ENCODE measurements at regions not wholly inside any gene's neighbourhood (a gene's known extent, or its start where the extent isn't known, plus 50 kb on each side); places are given as distances from the start of the nearest gene placed in this dataset.
"Not testable (repeated sequence)": the region's sequence is repeated elsewhere in the genome, so short reads cannot be mapped to it uniquely, and the experiment has no call there.

DNA sequence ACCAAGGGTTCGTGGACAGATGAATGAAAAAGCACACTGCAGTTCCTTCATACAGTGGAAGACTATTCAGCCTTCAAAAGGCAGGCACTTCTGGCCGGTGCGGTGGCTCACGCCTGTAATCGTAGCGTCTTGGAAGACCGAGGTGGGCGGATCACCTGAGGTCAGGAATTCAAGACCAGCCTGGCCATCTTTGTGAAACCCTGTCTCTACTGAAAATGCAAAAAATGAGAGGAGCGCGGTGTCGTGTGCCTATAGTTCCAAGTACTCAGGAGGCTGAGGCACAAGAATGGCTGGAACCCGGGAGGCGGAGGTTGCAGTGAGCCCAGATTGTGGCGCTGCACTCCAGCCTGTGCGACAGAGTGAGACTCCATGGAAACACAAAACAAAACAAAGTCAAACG is 82.4 kb upstream of the HMX1 start:
- H3K27ac Mint-ChIP-seq; H3K36me3 Mint-ChIP-seq; H3K4me1 Mint-ChIP-seq; POLR2A ChIA-PET; H3K27me3 Mint-ChIP-seq; DNase-seq; ATAC-seq (ENCODE audit: low read depth); H3K9me3 Mint-ChIP-seq; H3K4me3 Mint-ChIP-seq: not testable (repeated sequence)

DNA sequence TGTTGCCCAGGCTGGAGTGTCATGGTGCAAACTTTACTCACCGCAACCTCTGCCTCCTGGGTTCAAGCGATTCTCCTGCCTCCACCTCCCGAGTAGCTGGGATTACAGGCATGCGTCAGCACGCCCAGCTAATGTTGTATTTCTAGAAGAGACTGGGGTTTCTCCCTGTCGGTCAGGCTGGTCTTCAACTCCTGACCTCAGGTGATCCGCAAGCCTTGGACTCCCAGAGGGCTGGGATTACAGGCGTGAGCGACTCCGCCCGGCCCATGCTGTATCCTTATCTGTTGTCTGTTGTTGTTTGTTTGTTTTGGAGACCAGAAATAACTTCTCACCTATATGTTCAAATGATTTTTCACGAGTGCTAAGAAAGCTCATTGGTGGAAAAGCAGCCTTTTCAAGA is 81.2 kb upstream of the HMX1 start:
- ATAC-seq (ENCODE audit: low read depth); H3K36me3 Mint-ChIP-seq; H3K4me3 Mint-ChIP-seq; POLR2A ChIA-PET; H3K4me1 Mint-ChIP-seq; H3K27ac Mint-ChIP-seq; DNase-seq; H3K9me3 Mint-ChIP-seq; H3K27me3 Mint-ChIP-seq: not testable (repeated sequence)

DNA sequence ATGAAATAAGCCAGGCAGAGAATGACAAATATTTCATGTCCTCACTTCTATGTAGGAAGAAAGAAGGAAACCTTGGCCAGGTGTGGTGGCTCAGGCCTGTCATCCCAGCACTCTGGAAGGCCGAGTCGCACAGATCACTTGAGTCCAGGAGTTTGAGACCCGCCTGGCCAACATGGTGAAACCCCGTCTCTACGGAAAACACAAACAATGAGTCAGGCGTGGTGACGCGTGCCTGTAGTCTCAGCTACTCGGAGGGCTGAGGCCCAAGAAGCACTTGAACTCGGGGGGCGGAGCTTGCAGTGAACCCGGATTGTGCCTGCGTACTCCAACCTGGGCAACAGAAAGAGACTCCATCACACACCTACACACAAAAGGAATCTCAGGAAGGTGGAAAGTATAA is 80.5 kb upstream of the HMX1 start:
- H3K9me3 Mint-ChIP-seq; H3K4me3 Mint-ChIP-seq; H3K4me1 Mint-ChIP-seq; H3K27me3 Mint-ChIP-seq; H3K36me3 Mint-ChIP-seq; ATAC-seq (ENCODE audit: low read depth); POLR2A ChIA-PET; DNase-seq; H3K27ac Mint-ChIP-seq: not testable (repeated sequence)

DNA sequence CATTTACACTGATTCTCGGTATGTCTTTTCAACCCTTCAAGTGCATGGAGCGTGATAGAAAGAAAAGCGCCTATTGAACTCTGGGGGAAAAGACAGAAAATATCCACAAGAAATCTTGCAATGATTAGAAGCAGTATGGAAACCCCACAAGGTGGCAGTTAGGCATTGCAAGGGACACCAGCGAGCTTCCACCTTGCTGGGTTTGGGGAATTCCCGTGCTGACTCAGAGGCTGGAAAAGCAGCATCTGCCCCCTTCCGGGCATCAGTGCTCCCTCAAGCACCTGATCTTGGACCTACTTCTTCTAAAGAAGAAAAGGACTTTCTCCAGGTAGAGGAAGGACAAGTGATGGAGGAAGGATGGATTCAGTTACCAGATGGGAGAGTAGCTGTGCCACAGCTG is 73.9 kb upstream of the HMX1 start:
- H3K27ac Mint-ChIP-seq; H3K27me3 Mint-ChIP-seq; H3K4me3 Mint-ChIP-seq; H3K4me1 Mint-ChIP-seq; H3K9me3 Mint-ChIP-seq; ATAC-seq (ENCODE audit: low read depth); H3K36me3 Mint-ChIP-seq; DNase-seq; POLR2A ChIA-PET: not testable (repeated sequence)

DNA sequence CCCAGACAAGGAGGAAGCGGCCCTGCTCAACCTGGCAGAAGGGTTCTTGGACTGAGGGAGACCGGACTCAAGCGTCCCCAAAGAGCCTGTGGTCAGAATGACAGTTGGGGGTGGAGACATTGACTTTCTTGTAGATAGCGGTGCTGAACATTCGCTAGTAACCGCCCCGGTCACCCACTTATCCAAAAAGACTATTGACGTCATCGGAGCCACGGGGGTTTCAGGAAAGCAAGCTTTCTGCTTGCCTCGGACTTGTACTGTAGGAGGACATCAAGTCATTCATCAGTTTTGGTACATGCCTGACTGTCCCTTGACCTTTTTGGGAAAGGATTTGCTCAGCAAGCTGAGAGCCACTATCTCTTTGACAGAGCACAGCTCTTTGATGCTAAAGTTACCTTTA is 71.7 kb upstream of the HMX1 start:
- POLR2A ChIA-PET; H3K27me3 Mint-ChIP-seq; H3K4me3 Mint-ChIP-seq; H3K9me3 Mint-ChIP-seq; H3K36me3 Mint-ChIP-seq; H3K4me1 Mint-ChIP-seq; H3K27ac Mint-ChIP-seq; ATAC-seq (ENCODE audit: low read depth); DNase-seq: not testable (repeated sequence)

DNA sequence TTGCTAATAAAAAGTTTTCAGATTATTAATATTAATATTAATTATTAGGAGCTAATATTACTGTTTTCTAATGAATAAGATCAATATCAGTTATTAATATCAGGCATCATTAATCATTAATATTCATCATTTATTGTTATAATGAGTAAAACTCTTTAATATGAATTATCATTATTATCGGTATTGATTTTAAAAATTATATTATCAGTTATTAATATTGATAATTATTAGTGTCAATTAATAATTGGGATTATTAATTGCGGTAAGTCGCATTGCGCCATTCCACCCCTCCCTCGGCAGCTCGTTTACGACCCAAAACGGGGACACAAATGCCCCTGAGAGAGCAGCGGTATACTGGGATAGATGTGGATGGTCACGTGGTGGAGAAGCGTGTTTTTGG is 70.4 kb upstream of the HMX1 start:
- H3K27me3 Mint-ChIP-seq; ATAC-seq (ENCODE audit: low read depth); H3K36me3 Mint-ChIP-seq; H3K4me3 Mint-ChIP-seq; H3K27ac Mint-ChIP-seq; H3K4me1 Mint-ChIP-seq; POLR2A ChIA-PET; H3K9me3 Mint-ChIP-seq; DNase-seq: not testable (repeated sequence)

DNA sequence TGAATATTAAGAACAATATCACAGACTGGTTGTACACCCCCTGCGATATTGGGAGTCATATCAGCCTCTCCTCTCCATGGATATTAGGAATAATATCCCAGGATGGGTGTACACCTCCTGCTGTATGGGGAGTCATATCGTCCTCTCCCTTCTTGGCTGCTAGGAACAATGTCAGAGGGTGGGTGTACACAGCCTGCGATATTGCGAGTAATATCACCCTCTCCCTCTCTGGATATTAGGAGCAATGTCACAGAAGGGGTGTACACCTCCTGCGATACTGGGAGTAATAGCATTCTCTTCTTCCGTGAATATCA is 69.8 kb upstream of the HMX1 start:
- H3K4me3 Mint-ChIP-seq; ATAC-seq (ENCODE audit: low read depth); H3K4me1 Mint-ChIP-seq; H3K9me3 Mint-ChIP-seq; H3K36me3 Mint-ChIP-seq; H3K27me3 Mint-ChIP-seq; H3K27ac Mint-ChIP-seq; DNase-seq; POLR2A ChIA-PET: not testable (repeated sequence)

DNA sequence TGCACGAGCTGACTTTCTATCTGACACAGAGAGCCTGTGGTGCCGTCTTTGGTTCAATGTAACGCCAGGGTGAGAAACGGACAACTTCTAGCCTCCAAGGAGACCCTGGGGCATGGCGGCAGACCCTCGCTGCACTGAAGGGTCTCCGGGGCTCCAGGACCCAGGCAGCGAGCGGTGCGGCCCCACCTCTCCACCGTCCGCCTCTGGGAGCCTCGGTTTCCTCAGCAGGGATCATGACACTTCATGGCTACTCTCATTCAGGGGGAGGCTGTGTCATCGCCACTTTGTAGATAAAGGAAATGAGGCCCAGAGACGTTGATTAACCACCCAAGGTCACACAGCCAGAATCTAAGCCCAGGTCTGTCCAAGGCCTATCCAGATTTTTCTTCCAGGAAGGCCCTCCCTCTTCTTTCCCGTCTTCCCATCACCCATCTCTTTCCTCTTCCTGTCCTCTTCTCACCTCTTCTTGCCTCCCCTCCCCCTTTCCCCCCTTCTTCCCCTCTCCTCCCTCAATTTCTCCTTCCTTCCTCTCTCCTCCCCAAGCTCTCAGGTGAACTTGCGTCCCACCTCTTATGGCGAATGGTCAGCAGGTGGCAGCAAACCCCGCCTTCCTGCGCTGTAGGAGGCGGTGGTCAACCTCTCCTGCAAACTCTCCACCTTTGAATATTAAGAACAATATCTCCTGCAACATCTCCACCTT is 69.3 kb upstream of the HMX1 start:
- Mint-ChIP-seq H3K4me3 (no peak overlapping the region), H3K4me1 (no peaks in the 10 kb centered on the region), H3K36me3 (no peaks in the 10 kb centered on the region), H3K27ac (no peak overlapping the region), H3K27me3 (no peaks in the 10 kb centered on the region), H3K9me3 (no peaks in the 10 kb centered on the region)
- POLR2A ChIA-PET: no interaction called here
- ATAC-seq (ENCODE audit: low read depth) (no peak), DNase-seq (no peak)

DNA sequence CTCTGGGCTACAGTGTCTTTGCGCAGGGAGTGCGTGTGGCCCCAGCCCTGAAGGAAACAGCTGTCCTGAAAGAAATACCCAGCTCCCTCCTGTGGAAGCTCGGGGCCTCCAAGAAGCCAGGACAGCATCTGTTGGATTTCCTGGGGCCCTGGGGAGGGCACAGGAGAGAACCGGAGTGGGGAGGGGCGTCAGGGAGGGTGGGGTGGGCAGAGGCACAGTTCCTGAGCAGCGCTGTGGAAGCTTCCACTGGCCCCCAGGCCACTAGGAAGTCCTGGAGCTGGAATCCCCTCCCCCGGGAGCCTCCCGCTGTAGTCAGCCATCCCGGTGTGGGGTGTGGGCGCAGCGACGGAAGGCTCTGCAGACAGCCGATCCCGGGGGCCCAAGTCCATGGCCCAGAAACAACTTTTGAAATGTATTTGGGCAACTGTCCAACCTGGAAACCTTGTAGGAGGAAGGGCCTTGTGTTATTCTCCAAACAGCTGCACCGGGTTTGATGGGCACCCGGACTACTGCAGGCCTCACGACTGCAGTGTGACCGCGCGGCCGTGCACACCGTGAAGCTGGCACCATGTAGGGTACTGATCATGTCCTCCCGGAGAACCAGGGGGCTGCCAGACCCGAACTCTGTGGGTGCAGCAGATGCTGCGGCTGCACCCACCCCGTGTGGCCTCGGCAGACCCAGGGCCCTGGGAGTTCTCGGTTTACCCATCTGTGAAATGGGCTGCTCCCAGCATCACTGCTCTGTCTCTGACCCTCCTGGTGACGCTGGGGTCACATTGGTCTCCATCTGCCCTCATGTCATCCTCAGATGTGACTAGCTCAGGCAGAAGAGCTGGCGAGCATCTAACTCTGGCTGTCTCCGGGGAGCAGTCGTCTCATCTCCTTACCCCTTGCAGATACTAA is 68.5 kb upstream of the HMX1 start:
- ATAC-seq (ENCODE audit: low read depth) (no peak), DNase-seq (no peak)
- H3K4me3 Mint-ChIP-seq: no peak overlapping the region
- no peaks in the 10 kb centered on the region for H3K27me3 Mint-ChIP-seq
- POLR2A ChIA-PET: no interaction called here
- no peaks in the 10 kb centered on the region for H3K9me3 Mint-ChIP-seq
- no peaks in the 10 kb centered on the region for H3K36me3 Mint-ChIP-seq
- H3K4me1 Mint-ChIP-seq: no peaks in the 10 kb centered on the region
- H3K27ac Mint-ChIP-seq: no peak overlapping the region

DNA sequence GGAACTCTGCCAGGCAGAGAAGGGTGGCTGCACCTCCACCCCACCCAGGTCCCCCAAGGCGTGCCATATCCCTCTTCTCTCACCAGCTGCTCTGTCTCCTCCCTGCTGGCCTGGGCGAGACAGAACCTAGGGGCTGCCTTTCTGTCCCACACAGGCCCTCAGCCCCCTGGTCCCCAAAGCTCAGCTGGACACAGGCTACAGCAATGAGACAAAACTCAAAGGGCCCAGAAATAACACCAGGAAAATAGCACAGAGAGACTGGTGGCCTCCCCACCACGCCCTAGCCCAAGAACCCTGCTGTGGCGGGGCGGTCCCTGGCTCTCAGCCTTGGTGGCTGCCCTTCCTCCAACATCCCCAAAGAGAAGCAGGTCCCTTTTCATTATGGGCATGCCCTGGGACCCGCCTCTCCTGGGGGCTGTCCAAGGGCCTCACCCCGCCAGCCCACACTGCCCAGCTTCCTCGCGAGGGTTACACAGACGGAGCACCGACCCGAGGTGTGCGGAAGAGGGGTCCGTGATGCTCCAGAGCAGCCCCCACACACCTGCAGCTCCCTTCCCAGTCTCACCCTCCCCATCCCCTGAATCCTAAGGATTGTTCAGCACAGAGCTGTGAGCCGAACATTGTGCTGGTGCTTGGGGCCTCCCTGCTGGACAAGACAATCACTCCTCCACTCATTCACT is 67.7 kb upstream of the HMX1 start:
- POLR2A ChIA-PET: no interaction called here
- H3K4me1 Mint-ChIP-seq: no peaks in the 10 kb centered on the region
- no peaks in the 10 kb centered on the region for H3K27me3 Mint-ChIP-seq
- H3K27ac Mint-ChIP-seq: no peak overlapping the region
- H3K9me3 Mint-ChIP-seq: no peaks in the 10 kb centered on the region
- DNase-seq (no peak), ATAC-seq (ENCODE audit: low read depth) (no peak)
- H3K4me3 Mint-ChIP-seq: no peak overlapping the region
- H3K36me3 Mint-ChIP-seq: no peaks in the 10 kb centered on the region

DNA sequence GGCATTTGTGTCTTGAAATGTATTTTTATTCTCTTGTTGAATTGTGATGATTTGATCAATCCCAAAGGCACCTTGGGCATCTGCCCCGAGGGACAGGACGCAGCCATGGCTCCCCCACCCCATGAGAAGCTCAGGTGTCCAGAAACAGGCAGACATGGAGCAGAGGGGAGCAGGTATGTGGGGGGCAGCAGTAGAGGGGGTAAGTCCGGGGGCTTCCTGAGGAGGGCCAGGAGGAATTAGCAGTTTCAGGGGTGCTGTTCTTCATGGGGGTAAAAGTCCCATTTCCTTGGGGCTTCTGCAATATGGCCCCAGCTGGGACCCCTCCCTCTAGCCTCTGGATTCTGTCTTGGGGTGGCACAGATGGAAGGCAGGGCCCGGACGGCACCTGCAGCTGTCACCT is 67.0 kb upstream of the HMX1 start:
- Mint-ChIP-seq H3K4me3 (no peak overlapping the region), H3K4me1 (no peaks in the 10 kb centered on the region), H3K27me3 (no peaks in the 10 kb centered on the region), H3K36me3 (no peaks in the 10 kb centered on the region), H3K27ac (no peak overlapping the region), H3K9me3 (peaks cover 4% of the 10 kb centered on the region)
- DNase-seq (no peak), ATAC-seq (ENCODE audit: low read depth) (no peak)
- POLR2A ChIA-PET: no interaction called here

DNA sequence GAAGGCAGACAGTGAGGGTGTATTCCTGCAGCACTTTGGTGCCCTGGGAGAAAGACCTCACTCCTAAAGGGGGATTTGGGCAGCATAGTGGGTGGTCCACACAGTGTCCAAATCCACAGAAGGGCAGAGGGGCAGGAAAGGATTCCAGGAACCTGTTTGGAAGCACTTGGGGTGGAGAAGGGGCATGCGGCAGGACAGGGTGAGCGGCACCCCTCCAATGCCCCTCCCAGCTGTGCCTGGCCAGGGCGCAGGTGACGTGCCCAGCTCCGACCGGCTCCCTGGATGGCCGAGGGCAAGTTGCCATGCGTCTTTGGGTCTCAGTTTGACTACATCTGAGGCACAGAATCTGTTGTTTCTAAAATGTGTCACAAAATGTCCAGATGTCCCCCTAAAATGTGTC is 66.5 kb upstream of the HMX1 start:
- no peak for ATAC-seq (ENCODE audit: low read depth)
- Mint-ChIP-seq H3K9me3 (peaks cover 4% of the 10 kb centered on the region), H3K36me3 (no peaks in the 10 kb centered on the region), H3K27me3 (no peaks in the 10 kb centered on the region), H3K4me3 (no peak overlapping the region), H3K4me1 (no peaks in the 10 kb centered on the region), H3K27ac (no peak overlapping the region)
- no peak for DNase-seq
- POLR2A ChIA-PET: no interaction called here

DNA sequence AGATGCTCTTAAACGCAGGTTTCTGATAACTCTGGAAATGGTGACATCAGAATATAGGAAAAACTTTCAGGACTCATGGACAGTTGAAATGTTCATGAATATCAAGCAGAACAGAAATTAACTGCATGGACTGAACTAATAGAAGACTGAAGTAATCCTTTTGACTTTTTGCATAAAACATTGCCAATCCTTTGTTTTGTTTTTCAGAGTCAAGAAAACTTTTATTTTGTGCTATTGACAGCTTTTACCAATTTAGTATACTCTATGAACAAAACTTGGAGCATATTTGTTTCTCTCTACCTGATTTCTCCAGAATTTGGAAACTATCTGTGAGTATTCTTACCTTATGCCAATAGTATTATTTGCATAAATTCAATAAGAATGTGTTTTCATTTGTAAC is 61.2 kb upstream of the HMX1 start:
- Mint-ChIP-seq H3K4me3 (no peak overlapping the region), H3K27me3 (no peaks in the 10 kb centered on the region), H3K27ac (no peak overlapping the region), H3K9me3 (peaks cover 5% of the 10 kb centered on the region), H3K36me3 (no peaks in the 10 kb centered on the region), H3K4me1 (no peaks in the 10 kb centered on the region)
- no peak for ATAC-seq (ENCODE audit: low read depth)
- POLR2A ChIA-PET: no interaction called here
- no peak for DNase-seq

DNA sequence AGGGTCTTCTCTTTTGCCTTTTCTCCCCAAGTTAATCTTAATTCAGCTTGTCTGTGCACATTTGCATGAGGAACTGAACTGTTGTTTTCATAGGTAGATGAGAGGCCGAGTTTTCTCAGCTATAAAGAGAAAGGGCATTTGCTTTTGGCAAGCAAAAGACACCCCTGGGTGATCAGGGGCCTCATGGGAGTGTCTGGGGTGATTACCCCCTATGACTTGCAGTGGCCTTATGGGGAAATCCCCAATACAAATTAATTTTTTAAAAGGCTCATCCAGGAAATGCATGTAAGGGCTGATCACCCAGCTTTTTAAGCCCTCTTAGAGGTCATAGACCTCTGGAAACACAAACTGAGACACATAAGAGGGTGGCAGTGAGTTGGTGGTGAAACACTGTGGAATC is 56.4 kb upstream of the HMX1 start:
- Mint-ChIP-seq H3K27ac (no peak overlapping the region), H3K9me3 (peaks cover 1% of the 10 kb centered on the region), H3K27me3 (peaks cover 4% of the 10 kb centered on the region), H3K4me1 (no peaks in the 10 kb centered on the region), H3K36me3 (no peaks in the 10 kb centered on the region), H3K4me3 (no peak overlapping the region)
- POLR2A ChIA-PET: no interaction called here
- no peak for ATAC-seq (ENCODE audit: low read depth)
- no peak for DNase-seq

All from activated naive CD8-positive, alpha-beta T cell treated with anti-CD3 and anti-CD28 coated beads, Interleukin-2, amount 10 ng/mL, durations not matched to agents 7 days and 5 days (primary cell).